ENCODE measurements at regions not wholly inside any gene's neighbourhood (a gene's known extent, or its start where the extent isn't known, plus 50 kb on each side); places are given as distances from the start of the nearest gene placed in this dataset.

DNA sequence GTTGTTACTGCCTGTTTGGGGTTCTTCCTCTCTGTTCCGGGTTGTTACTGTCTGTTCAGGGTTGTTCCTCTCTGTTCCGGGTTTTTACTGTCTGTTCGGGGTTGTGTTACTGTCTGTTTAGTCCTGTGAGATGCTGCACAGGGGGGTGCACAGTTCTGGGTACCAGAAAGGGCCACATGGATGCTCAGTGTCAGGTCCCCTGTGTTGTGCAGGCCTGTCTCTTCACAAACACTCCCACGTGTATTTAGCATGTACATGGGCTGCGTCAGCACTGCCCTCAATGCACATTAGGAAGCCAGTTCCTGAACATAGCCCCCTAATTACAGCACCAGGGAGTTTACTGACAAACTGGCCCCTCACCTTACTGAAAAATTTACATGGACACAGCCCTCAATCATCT is 118.5 kb downstream of the DLL1 start:
- TF ChIP-seq, protein P1, sequence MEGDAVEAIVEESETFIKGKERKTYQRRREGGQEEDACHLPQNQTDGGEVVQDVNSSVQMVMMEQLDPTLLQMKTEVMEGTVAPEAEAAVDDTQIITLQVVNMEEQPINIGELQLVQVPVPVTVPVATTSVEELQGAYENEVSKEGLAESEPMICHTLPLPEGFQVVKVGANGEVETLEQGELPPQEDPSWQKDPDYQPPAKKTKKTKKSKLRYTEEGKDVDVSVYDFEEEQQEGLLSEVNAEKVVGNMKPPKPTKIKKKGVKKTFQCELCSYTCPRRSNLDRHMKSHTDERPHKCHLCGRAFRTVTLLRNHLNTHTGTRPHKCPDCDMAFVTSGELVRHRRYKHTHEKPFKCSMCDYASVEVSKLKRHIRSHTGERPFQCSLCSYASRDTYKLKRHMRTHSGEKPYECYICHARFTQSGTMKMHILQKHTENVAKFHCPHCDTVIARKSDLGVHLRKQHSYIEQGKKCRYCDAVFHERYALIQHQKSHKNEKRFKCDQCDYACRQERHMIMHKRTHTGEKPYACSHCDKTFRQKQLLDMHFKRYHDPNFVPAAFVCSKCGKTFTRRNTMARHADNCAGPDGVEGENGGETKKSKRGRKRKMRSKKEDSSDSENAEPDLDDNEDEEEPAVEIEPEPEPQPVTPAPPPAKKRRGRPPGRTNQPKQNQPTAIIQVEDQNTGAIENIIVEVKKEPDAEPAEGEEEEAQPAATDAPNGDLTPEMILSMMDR (IDR thresholded peaks at IDR 0.05), result no peak
- no peak for TF ChIP-seq POLR2A (IDR thresholded peaks at IDR 0.05)

Data from body of pancreas (tissue), 4 donors.